Esophagus squamous epithelium (tissue), 5 donors: ENCODE measurements at regions not wholly inside any gene's neighbourhood (a gene's known extent, or its start where the extent isn't known, plus 50 kb on each side); places are given as distances from the start of the nearest gene placed in this dataset.

ENCODE experiments used
- DNase-seq: peaks from one replicate; lab custom pipeline; 2025; lab: John Stamatoyannopoulos, UW
- H3K27ac ChIP-seq, 4 donors: fragments of 200-600 bp; sonication (generic); one replicate each; pipeline ENCODE4 v1.5.1; 2016 to 2019; ENCODE audit warnings: mild to moderate bottlenecking in 1 of 4
- H3K27me3 ChIP-seq, 4 donors: fragments of 200-600 bp; sonication (generic); 1 replicate in 3 of 4; 2 replicates in 1 of 4; pipeline versions ENCODE4 v1.5.1 to v1.6.0; 2017 to 2021; ENCODE audit warnings: antibody characterized with exemption in 1 of 4
- H3K36me3 ChIP-seq, 3 donors: fragments of 200-600 bp; sonication (generic); one replicate each; pipeline ENCODE4 v1.5.1; 2016 to 2019
- H3K4me1 ChIP-seq, 3 donors: fragments of 200-600 bp; sonication (generic); one replicate each; pipeline ENCODE4 v1.5.1; 2017 to 2019
- H3K4me3 ChIP-seq, 4 donors: fragments of 200-600 bp; sonication (generic); 1 replicate in 3 of 4; 2 replicates in 1 of 4; pipeline ENCODE4 v1.5.1; 2016 to 2019; ENCODE audit warnings: mild to moderate bottlenecking in 2 of 4, moderate library complexity in 1 of 4
- H3K9me3 ChIP-seq, 3 donors: fragments of 200-600 bp; sonication (generic); one replicate each; pipeline ENCODE4 v1.5.1; 2016 to 2019
- POLR2A ChIP-seq, 4 donors: fragments of 450-650 bp; IDR thresholded peaks; one replicate each; pipeline ENCODE4 v1.6.1; 2017; ENCODE audit warnings: antibody characterized with exemption in 4 of 4, mild to moderate bottlenecking in 4 of 4, moderate library complexity in 3 of 4
- WGBS, 2 donors: methylation state at CpG; one replicate each; pipeline ENCODE4 v1.1.5; 2018; 5-methylcytosine and 5-hydroxymethylcytosine counted together
- intact Hi-C: fragments of 100-400 bp; cut with DNase I; formaldehyde crosslinking; loops from one replicate; pipeline ENCODE4 v1.15.0; 2022
- TF ChIP-seq, protein P1 (sequence below), 6 experiments: fragments of 450-650 bp in 4 of 6; fragments of 200-600 bp in 2 of 6; sonication (generic) in 2 of 6; IDR thresholded peaks; one replicate each; pipeline ENCODE4 v1.5.1; 2016 to 2019; ENCODE audit warnings: antibody characterized with exemption in 6 of 6, mild to moderate bottlenecking in 4 of 6, moderate library complexity in 4 of 6
- donor health status: DM: yes; HTN: yes; CAD: no.

DNA sequence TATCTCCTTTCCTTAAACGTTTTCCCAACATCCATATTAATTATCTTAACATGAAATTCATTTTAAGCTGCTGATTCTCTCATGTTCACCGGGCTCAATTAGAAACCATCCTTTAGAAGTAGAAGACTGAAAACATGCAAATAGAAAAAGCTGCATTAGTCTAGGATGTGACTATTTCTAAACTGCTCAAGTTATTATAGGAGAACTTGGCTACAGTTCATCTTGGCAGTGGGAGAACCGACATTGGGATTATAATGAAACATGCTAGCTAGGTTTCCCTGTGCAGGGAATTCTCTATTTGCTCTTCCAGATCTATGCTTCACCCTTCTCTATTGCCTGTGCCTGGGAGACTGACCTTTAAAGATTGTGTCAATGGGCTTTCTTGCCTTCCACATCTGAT lies 151.0 kb upstream of the PPARGC1A start:
- no peak for TF ChIP-seq POLR2A (IDR thresholded peaks at IDR 0.05)
- TF ChIP-seq, protein P1, sequence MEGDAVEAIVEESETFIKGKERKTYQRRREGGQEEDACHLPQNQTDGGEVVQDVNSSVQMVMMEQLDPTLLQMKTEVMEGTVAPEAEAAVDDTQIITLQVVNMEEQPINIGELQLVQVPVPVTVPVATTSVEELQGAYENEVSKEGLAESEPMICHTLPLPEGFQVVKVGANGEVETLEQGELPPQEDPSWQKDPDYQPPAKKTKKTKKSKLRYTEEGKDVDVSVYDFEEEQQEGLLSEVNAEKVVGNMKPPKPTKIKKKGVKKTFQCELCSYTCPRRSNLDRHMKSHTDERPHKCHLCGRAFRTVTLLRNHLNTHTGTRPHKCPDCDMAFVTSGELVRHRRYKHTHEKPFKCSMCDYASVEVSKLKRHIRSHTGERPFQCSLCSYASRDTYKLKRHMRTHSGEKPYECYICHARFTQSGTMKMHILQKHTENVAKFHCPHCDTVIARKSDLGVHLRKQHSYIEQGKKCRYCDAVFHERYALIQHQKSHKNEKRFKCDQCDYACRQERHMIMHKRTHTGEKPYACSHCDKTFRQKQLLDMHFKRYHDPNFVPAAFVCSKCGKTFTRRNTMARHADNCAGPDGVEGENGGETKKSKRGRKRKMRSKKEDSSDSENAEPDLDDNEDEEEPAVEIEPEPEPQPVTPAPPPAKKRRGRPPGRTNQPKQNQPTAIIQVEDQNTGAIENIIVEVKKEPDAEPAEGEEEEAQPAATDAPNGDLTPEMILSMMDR (IDR thresholded peaks at IDR 0.05) = no peak
- Histone ChIP-seq H3K27me3 (no peaks in the 10 kb centered on the region), H3K4me1 (no peaks in the 10 kb centered on the region), H3K27ac (no peak overlapping the region), H3K4me3 (no peak overlapping the region), H3K36me3 (no peaks in the 10 kb centered on the region), H3K9me3 (no peaks in the 10 kb centered on the region)
- DNase-seq = no peak
- intact Hi-C loops = no loop called here
- WGBS, 2 donors = 49 to 54% methylated on average over 3 of the region's 3 CpGs

DNA sequence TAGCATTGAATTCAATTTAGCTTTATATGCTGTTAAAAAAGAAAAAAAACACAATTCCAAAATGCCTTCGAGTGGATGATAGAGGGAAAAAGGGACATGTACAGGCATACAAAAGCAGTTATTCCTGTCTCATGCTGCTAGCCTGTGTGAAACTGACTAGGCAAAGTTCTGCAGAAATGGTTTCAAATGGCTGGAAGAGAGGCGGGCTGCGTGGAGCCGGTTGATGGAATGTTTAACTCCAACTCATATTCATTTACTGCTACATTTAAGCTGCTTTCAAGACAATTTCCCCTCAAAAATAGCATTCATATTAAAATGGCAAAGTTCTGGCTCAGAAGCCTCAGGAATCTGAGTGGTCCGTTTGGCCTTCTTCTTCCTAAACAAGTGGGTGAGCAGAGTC lies 143.8 kb upstream of the PPARGC1A start:
- DNase-seq = no peak
- no peaks in the 10 kb centered on the region for H3K27me3 ChIP-seq
- H3K4me3 ChIP-seq = no peak overlapping the region
- no peaks in the 10 kb centered on the region for H3K36me3 ChIP-seq
- no peak overlapping the region for H3K27ac ChIP-seq
- intact Hi-C loops = no loop called here
- 78 to 83% methylated on average over 5 of the region's 5 CpGs for WGBS, 2 donors
- no peaks in the 10 kb centered on the region for H3K4me1 ChIP-seq
- TF ChIP-seq POLR2A (IDR thresholded peaks at IDR 0.05) = no peak
- TF ChIP-seq, protein P1 (IDR thresholded peaks at IDR 0.05) = no peak
- no peaks in the 10 kb centered on the region for H3K9me3 ChIP-seq

DNA sequence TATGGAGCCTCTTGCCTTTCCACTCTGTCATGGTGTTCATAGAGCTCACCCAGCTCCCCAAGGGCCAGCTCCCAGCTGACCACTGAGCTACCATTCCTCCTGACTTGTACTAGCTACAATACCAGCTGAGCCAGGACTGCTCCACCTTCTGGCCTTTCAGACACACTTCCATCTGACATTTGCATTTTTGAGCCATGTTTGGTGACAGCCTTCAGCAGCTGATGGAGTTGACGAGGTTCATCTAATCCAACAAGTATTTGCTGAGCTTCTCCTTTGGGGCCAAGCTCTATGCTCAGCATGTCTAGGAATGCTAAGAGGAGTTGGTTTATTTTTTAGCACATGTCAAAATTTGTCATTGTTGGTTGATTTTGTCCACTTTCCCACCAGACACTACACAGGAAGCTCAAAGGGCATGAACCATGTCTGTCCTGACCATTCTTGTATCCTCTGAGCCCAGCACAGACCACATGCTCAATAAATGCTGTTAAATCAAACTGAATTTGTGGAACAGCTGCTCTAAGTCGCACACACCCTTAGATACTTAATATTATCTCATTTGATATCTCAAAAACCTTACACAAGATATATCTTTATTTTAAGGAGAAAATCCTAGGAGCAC lies 142.6 kb upstream of the PPARGC1A start:
- H3K27ac ChIP-seq = no peak overlapping the region
- DNase-seq = no peak
- no peaks in the 10 kb centered on the region for H3K27me3 ChIP-seq
- H3K9me3 ChIP-seq = no peaks in the 10 kb centered on the region
- TF ChIP-seq, protein P1 (IDR thresholded peaks at IDR 0.05) = peak in 3 of 6 experiments; percentile 10 to 38 (median 17)
- TF ChIP-seq POLR2A (IDR thresholded peaks at IDR 0.05) = no peak
- no peak overlapping the region for H3K4me3 ChIP-seq
- no peaks in the 10 kb centered on the region for H3K4me1 ChIP-seq
- 70 to 73% methylated on average over 2 of the region's 2 CpGs for WGBS, 2 donors
- intact Hi-C loops = no loop called here
- H3K36me3 ChIP-seq = no peaks in the 10 kb centered on the region

DNA sequence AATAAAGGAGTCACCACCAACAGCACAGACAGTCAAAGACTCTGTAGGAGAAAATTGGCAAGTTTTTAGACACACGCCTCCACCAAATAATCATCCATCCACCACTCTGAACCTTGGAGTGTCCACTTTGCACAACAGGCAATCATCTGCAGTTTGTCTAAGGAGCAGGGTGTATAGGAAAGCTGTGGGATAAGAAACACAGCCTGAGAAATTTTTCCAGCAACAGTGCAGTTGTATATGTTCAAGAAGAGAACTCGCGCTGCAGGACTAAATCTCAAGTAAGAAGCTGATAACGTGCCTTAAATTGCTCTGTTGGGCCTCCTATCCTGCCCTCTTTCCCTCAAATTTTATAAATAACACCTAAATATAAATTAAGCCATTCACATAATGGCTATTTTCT lies 136.7 kb upstream of the PPARGC1A start:
- Histone ChIP-seq H3K4me3 (no peak overlapping the region), H3K9me3 (no peaks in the 10 kb centered on the region), H3K27ac (no peak overlapping the region), H3K27me3 (peaks cover 0 to 10% (median 0%) of the 10 kb centered on the region in 4 donors), H3K4me1 (no peaks in the 10 kb centered on the region), H3K36me3 (no peaks in the 10 kb centered on the region)
- intact Hi-C loops = no loop called here
- TF ChIP-seq POLR2A (IDR thresholded peaks at IDR 0.05) = no peak
- TF ChIP-seq, protein P1 (IDR thresholded peaks at IDR 0.05) = no peak
- WGBS, 2 donors = 84 to 94% methylated on average over 4 of the region's 4 CpGs
- DNase-seq = no peak

DNA sequence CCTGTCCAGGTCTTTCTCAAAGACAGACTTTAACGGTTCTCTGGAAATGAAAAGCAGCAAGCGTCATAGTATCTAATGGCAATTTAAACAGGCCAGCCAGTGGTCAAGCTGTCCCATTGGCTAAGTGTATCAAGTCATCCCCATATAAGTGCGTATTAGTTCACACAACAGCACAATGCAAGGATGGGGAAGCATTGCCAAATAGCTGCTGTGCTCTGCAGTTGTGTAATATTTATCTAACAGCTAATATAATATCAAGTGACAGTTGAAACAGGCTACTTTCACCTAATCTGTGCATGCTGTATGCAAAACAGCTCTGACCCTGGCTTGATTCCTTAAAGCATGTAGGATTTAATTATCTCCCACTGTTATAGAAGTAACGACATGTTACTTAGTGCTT lies 134.8 kb upstream of the PPARGC1A start:
- WGBS, 2 donors = 75 to 81% methylated on average over 4 of the region's 4 CpGs
- Histone ChIP-seq H3K36me3 (no peaks in the 10 kb centered on the region), H3K27ac (no peak overlapping the region), H3K27me3 (peaks cover 0 to 19% (median 0%) of the 10 kb centered on the region in 4 donors), H3K4me1 (no peaks in the 10 kb centered on the region), H3K9me3 (no peaks in the 10 kb centered on the region), H3K4me3 (no peak overlapping the region)
- intact Hi-C loops = no loop called here
- TF ChIP-seq, protein P1 (IDR thresholded peaks at IDR 0.05) = no peak
- no peak for TF ChIP-seq POLR2A (IDR thresholded peaks at IDR 0.05)
- no peak for DNase-seq
